ENCODE measurements at regions not wholly inside any gene's neighbourhood (a gene's known extent, or its start where the extent isn't known, plus 50 kb on each side); places are given as distances from the start of the nearest gene placed in this dataset.

DNA sequence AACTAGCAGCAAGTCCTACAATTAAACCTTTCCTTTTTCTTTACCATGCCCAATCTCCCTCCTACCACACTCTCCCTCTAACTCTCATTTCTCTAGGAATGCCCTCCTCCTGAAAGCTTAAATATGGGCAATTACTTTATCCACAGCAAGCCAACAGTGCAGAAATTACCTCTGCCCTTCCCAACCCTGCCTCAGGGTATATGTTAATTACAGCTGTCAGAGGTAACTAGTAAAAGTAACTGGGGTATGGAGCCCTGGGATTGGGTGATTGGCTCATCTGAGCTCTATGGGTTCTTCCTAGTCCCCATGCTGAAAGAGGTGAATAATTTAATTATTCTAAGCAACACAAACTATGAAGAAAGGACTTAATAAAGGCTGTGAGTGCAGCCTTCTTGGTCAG, 478.9 kb upstream of the NMUR2 start:
- no peak for DNase-seq

DNA sequence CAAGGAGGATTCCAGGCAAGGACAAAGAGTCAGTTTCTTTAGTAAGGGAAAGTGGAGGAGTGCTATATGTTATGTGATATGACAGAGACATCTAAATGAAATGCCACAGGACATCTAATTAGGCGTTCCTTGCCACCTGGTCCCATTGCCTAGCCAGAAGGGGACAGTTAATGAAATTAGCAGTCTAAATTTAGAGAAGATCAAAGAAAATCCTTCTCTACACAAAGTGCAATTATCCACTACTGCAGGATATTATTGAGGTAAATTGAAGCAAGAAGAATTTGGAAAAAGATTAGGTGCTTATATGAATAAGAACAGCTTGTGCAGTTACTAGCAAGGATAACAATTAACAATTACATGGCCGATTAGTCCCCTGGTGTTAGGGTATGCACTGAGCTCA, 495.3 kb upstream of the NMUR2 start:
- DNase-seq: no peak

- no peak for DNase-seq
Measured at GRCh38 chr5:152901754-152902153, 496.7 kb upstream of the NMUR2 start.

DNA sequence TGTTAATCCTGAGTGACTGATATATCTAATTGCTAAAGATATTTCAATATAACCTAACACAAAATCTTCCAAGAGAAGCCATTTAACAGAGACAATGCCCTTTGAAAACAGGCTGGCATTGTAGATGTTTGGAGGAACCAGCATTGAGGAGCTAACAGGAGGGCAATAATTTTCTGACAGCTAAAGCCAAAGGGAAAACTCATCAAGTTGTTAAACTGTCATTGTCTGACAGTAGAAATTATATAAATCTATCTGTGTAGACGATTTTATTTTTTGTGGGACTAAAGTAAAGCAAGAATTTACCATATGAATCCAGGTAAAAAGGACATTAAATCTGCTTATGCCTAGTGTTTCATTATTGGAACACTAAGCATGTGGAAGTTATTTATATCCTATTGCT, 500.2 kb upstream of the NMUR2 start:
- no peak for DNase-seq

GRCh38 chr5:152907488-152908245, 502.6 kb upstream of the NMUR2 start:
- no peak for DNase-seq

DNA sequence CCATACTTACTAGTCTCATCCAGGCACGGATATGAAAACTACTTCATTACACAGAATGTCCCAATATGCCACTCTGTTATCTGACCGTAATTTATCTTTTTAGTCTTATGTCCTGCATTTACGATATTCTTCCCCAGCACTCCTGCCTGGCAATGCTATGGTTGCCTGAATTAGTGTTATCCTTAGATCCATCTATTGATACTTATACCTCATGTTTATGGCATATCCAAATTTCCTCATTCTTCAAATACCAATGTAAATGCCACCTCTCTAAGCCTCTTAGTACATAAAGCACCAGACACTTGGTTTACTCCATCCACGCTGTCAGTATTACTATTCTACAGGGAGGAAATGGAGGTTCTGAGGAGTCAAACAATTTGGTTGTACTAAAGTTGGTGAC, 507.8 kb upstream of the NMUR2 start:
- no peak for DNase-seq

DNA sequence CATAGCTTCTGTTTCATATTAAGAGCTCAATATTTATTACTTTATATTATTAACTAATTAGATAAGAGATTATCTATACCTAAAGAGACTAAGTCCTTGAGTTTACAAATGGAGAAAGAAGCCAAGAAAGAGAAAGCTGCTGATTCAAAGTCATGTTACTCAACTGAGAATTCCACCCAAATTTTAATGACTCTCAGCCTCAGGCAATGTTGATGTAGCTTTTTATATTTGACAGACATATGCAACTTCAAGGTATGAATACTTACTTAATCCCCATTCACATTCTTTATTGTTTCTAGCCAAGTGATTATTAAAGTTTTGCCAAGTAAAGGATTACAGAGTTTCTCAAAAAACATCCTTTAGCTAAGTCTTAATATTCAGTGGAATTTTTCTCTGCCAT, 527.5 kb upstream of the NMUR2 start:
- no peak for DNase-seq

- DNase-seq: no peak
Measured at GRCh38 chr5:152933056-152933455, 528.0 kb upstream of the NMUR2 start.

DNA sequence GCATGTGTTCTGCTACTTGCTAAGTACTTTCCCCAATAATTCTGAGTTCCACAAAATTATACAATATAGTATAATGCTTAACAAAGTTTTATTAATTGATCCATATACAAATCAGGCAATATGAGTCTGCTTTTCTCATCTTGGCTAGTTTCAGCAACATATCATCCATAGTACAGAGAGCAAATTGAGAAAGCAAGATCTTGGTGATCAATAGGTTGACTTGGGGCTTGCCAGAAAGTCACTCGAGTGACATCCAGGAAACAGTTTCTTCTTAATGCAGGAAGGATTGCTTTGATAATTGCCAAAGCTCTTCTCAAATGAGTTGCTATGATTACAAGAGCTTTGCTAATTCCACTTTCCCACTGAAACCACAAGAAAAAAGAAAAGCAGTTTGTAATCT, 533.6 kb upstream of the NMUR2 start:
- DNase-seq: no peak

- no peak for DNase-seq
Measured at GRCh38 chr5:152942633-152943336, 537.7 kb upstream of the NMUR2 start.

GRCh38 chr5:152953788-152954483, 536.5 kb upstream of the GRIA1 start:
- no peak for DNase-seq

DNA sequence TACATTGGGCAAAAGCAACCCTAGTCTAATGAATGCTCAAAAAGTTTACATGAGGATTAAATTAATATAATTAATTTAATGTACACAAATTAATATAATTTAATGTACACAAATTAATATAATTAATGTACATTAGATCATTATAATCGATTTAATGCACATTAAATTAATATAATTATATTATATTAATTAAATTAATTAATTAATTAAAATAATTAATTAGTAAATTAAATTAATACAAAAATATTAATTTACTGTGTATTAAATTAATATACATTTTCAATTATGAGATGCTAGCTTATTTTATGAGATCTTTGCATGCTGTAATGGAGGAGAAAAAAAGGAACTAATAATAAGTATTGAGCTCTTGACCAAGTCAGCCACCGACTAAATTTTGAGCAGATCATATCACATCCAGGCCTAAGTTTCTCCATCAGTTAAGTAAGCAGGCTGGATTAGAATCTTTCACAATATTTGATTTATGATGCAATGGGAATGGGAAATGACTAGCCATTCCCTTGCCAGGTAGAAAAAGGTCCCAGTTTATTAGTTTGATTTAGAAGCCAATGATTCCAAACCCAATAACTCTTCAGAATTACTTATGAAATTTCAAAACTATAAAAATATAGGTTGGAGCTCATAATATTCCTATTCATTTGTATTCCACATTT, 533.4 kb upstream of the GRIA1 start:
- DNase-seq: no peak

- DNase-seq: no peak
Measured at GRCh38 chr5:152978141-152978835, 512.2 kb upstream of the GRIA1 start.

DNA sequence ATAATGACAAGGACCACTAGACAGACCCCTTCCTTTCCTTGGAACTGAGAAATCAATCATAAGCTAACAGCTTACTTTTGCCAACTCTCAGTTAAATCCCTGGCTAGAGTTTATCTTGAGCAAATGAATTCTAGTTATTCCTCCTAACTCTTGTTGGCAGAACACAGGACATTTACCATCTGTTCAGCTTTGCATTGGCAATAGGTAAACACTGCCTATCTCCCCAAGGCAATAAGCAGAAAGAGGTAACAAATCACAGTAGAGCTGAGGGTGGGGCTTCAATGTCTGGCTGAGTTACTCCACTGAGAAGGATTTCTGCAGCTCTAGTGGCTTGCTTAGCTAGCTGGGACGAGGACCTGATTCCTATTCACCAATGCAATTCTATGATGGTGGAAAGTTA, 503.3 kb upstream of the GRIA1 start:
- no peak for DNase-seq

DNA sequence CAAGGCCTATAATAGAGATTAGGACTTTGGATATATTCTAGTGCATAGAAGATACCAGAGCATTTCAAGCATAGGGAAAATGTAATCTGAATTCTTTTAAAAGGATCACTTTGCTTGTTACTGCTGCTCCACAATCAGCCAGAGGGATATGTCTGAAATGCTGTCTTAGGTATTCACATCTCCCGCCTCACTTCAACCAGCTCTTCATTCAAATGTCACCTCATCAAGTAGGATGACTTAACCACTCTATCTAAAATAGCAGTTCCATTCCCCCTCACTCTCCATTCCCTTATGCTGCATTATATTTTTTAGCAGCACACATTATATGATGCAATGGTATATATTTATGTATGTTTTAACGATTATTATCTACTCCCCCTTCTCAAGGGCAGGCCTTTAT, 500.3 kb upstream of the GRIA1 start:
- no peak for DNase-seq

DNA sequence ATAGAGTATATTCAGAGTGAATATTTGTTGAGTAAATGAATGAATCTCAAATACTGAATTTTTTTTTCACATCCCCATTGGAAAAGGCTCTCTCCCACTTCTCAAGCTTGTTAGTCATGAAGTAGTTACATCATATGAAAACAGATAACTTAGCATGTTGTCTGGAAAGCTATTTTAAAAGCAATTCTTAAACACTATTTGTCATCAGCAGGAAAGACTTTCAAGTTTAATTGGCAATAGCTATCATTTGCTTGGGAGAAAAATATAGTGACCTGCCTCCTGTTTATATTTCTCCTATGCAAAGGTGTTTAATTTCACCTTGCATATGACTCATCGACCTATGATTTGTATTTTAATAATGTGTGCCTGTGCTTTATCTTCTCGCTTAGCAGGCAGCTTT, 499.8 kb upstream of the GRIA1 start:
- no peak for DNase-seq

DNA sequence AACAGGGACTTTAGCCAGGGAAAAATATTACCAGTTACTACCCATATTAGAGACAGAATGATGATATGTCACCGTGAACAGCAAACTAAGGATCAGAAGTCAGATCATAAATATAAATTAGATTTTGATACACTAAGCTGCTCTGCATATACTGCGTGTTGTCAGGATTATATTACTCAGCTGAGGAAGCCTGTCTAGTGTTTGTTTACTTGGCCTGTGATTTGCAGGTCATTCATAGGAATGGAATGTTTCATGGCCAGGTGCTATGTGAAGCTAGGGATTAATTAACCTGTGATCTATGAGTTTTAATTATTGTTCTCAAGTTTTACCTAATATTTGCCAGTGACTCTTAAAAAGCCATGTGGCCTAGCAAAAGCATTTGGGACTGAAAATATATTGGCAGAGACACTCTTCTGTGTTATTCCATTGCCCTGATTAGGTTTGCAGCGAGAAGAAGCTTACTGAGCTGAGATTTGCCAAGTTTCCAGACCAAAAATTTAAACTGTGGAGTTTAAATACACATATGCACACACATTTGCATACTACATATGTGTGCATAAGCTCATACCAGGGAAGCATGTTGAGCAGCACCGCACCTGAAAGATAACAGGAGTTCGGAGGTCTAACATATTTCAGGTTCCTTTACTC, 496.3 kb upstream of the GRIA1 start:
- no peak for DNase-seq

- no peak for DNase-seq
Measured at GRCh38 chr5:152995214-152995725, 495.2 kb upstream of the GRIA1 start.

- DNase-seq: no peak
Measured at GRCh38 chr5:153005711-153006110, 484.8 kb upstream of the GRIA1 start.

- no peak for DNase-seq
Measured at GRCh38 chr5:153006681-153007080, 483.8 kb upstream of the GRIA1 start.

DNA sequence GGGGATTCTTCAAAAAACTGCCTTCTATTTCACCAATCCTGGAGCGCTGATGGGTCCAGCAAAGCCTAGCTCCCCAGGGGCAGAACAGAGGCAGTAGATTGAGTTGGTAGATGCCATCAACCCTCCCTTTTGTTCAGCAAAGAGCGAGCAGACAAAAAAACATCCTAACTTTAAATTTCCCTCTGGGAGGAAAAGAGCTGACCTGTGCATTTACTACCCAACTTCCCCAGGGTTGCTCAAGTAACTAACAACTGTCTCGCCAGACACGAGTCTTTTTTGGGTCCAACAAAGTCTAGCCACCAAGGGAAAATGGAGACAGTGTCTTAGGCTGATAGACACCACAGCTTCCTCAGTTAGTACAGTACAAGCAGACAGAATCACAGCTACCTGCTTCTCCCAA, 476.3 kb upstream of the GRIA1 start:
- no peak for DNase-seq

GRCh38 chr5:153018121-153018520, 472.3 kb upstream of the GRIA1 start:
- no peak for DNase-seq

Measured in T-helper 1 cell (primary cell).